Retinal pigment epithelial cell (primary cell): ENCODE measurements at regions not wholly inside any gene's neighbourhood (a gene's known extent, or its start where the extent isn't known, plus 50 kb on each side); places are given as distances from the start of the nearest gene placed in this dataset.

Experiments
- DNase-seq: peaks from one replicate; pipeline ENCODE4 v3.0.0-alpha.2; 2010; ENCODE audit warnings: low read depth
- H3K4me3 ChIP-seq: 2 replicates; pipeline ENCODE4 v1.5.1; 2011; ENCODE audit warnings: mild to moderate bottlenecking, low read length, control low read depth, moderate library complexity
- CTCF ChIP-seq: conservative IDR thresholded peaks from 2 replicates; pipeline ENCODE4 v1.5.1; 2011; ENCODE audit warnings: low read depth, low read length, control low read depth, inconsistent platforms

- H3K4me3 ChIP-seq, result no peak overlapping the region
- peak; percentile 80 for TF ChIP-seq CTCF
- DNase-seq, result peak; percentile 46
Observed at GRCh38 chr5:160508780-160509361, 87.2 kb downstream of the PTTG1 start.

DNA sequence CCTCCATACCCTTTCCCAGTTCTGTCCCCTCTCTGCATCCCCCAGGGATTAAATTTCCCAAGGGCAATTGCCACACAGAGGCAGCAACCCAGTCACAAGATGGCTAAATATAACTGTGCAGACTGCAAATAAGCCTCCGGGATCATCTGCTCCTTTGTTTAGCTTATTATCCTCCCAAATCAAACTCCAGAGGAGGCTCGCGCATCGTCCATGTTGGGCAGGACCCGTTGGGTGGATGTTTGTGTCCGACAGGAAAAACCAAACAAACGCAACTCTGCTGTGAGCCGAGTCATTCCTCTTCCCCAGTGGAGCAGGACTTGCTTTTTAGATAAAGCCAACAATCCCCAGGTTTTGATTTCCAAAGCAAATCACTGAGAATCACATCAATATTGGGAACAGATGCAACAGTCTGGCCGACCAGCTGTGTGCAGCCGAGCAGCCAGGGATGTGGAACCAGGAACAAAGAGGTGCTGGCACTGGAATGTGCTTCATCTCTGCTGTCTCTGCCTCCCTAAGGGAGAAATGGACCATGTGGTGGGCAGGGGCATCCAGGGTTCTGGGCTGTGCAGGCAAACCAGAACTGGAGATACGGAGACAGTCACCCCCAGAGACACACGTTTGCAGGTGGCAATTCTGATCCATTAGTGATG is 89.8 kb downstream of the PTTG1 start:
- no peak for TF ChIP-seq CTCF
- no peak overlapping the region for H3K4me3 ChIP-seq
- DNase-seq, result no peak
